DOHH2 (cell line): ENCODE measurements at regions not wholly inside any gene's neighbourhood (a gene's known extent, or its start where the extent isn't known, plus 50 kb on each side); places are given as distances from the start of the nearest gene placed in this dataset.

ENCODE experiments used
- EZH2phosphoT487 ChIP-seq: fragments of 200-600 bp; sonication (generic); IDR thresholded peaks from 2 replicates; pipeline ENCODE4 v1.6.1; 2017; ENCODE audit warnings: borderline replicate concordance, mild to moderate bottlenecking, antibody characterized with exemption, low read length, moderate library complexity, mixed read lengths
- TF ChIP-seq, protein P1 (sequence below): fragments of 200-600 bp; sonication (generic); IDR thresholded peaks from one replicate; pipeline ENCODE4 v1.5.1; 2014; ENCODE audit warnings: antibody characterized with exemption, mild to moderate bottlenecking, low read depth, low read length; ENCODE audit not compliant: poor library complexity, severe bottlenecking

DNA sequence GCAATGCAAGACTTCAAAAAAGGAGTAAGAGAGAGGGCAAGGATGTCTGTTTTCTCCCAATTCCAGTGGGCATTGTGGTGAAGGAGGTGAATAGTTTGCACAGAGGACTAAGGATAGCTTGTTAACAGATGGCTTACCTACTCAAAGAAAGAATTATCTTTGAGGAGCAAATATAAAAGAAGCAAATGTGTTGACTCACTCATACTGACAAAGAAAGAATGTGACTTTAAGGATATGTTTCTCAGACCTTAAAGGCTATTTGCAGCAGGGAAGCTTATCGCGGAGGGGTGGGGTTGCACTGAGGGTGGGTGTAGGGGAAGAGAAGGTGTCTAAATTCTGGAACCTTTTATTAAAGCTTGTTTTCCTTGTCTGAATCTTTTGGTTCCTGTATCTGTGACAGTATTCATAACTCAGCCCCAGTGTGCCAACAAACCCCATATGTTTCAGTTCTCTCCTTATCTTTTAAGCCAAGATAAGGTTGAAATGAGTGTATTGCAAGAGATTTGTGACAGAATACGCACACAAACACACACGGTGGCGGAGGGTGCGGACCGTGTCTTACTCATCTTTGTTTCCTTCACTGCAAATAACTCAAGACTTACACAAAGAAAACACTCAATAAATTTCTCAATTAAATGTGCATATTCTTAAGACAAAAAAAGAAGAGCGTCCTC is 146.4 kb upstream of the ARID2 start:
- TF ChIP-seq, protein P1, sequence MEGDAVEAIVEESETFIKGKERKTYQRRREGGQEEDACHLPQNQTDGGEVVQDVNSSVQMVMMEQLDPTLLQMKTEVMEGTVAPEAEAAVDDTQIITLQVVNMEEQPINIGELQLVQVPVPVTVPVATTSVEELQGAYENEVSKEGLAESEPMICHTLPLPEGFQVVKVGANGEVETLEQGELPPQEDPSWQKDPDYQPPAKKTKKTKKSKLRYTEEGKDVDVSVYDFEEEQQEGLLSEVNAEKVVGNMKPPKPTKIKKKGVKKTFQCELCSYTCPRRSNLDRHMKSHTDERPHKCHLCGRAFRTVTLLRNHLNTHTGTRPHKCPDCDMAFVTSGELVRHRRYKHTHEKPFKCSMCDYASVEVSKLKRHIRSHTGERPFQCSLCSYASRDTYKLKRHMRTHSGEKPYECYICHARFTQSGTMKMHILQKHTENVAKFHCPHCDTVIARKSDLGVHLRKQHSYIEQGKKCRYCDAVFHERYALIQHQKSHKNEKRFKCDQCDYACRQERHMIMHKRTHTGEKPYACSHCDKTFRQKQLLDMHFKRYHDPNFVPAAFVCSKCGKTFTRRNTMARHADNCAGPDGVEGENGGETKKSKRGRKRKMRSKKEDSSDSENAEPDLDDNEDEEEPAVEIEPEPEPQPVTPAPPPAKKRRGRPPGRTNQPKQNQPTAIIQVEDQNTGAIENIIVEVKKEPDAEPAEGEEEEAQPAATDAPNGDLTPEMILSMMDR, result no peak
- TF ChIP-seq EZH2phosphoT487, result no peak
